ENCODE measurements at regions not wholly inside any gene's neighbourhood (a gene's known extent, or its start where the extent isn't known, plus 50 kb on each side); places are given as distances from the start of the nearest gene placed in this dataset.

- Histone ChIP-seq H3K36me3 (replicated peaks; ENCODE audit: insufficient read depth, low read depth) (no peaks in the 10 kb centered on the region), H4K20me1 (ENCODE audit: insufficient read depth, poor library complexity, severe bottlenecking) (no peaks in the 10 kb centered on the region), H3K27me3 (no peaks in the 10 kb centered on the region), H3K79me2 (no peaks in the 10 kb centered on the region), H3K4me3 (no peak overlapping the region), H2AFZ (peak overlapping the region; percentile 39), H3K9me3 (ENCODE audit: low read depth) (no peaks in the 10 kb centered on the region), H3K4me2 (peak overlapping the region; percentile 64), H3K9me2 (replicated peaks; ENCODE audit: insufficient read depth) (no peaks in the 10 kb centered on the region), H3K4me1 (ENCODE audit: insufficient read depth) (peaks cover 7% of the 10 kb centered on the region), H3K27ac (no peak overlapping the region)
- DNase-seq (ENCODE audit: low spot score) = no peak
- TF ChIP-seq EZH2 (IDR thresholded peaks at IDR 0.05; ENCODE audit: borderline replicate concordance) (no peak), EZH2phosphoT487 (IDR thresholded peaks at IDR 0.05; ENCODE audit: low read depth, severe bottlenecking, unreplicated experiment) (no peak), CTCF (IDR thresholded peaks at IDR 0.05; ENCODE audit: poor library complexity) (no peak)
- 66% methylated on average over 8 of the region's 8 CpGs for WGBS (ENCODE audit: low lambda C conversion rate, missing lambda C conversion rate)
Measured at GRCh38 chr6:91633374-91634111, 1046.7 kb upstream of the MAP3K7 start.

DNA sequence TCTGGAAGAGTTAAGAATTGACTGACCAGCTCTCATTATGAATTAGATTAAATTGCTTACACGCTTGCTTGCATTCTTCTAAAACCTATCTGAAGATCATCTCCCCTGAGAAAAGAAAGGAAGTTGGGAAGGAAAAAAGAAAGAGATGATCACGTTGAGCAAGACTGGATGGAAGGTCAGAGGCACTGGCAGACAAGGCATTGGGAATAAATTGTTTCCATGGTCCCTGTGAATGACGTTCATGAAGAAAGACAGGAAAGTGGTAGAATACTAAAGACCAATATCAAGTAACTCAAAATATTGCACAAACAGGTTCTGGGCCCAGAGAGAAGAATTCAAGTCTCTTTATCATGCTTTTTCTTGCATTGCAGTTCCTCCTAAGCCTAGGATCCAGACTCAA is 1045.4 kb upstream of the MAP3K7 start:
- H3K4me2 ChIP-seq = no peak overlapping the region
- H3K27me3 ChIP-seq = no peaks in the 10 kb centered on the region
- H3K9me2 ChIP-seq (replicated peaks; ENCODE audit: insufficient read depth) = no peaks in the 10 kb centered on the region
- peaks cover 7% of the 10 kb centered on the region for H3K4me1 ChIP-seq (ENCODE audit: insufficient read depth)
- WGBS (ENCODE audit: low lambda C conversion rate, missing lambda C conversion rate) = 83% methylated on average over 3 of the region's 3 CpGs
- no peak for DNase-seq (ENCODE audit: low spot score)
- H3K27ac ChIP-seq = no peak overlapping the region
- H3K4me3 ChIP-seq = no peak overlapping the region
- H2AFZ ChIP-seq = no peak overlapping the region
- no peaks in the 10 kb centered on the region for H3K9me3 ChIP-seq (ENCODE audit: low read depth)
- no peaks in the 10 kb centered on the region for H3K79me2 ChIP-seq
- TF ChIP-seq CTCF (IDR thresholded peaks at IDR 0.05; ENCODE audit: poor library complexity) = no peak
- no peak for TF ChIP-seq EZH2 (IDR thresholded peaks at IDR 0.05; ENCODE audit: borderline replicate concordance)
- no peak for TF ChIP-seq EZH2phosphoT487 (IDR thresholded peaks at IDR 0.05; ENCODE audit: low read depth, severe bottlenecking, unreplicated experiment)
- H3K36me3 ChIP-seq (replicated peaks; ENCODE audit: insufficient read depth, low read depth) = no peaks in the 10 kb centered on the region
- no peaks in the 10 kb centered on the region for H4K20me1 ChIP-seq (ENCODE audit: insufficient read depth, poor library complexity, severe bottlenecking)

GRCh38 chr6:91631227-91631626 is 1044.4 kb upstream of the MAP3K7 start:
- no peak for TF ChIP-seq EZH2phosphoT487 (IDR thresholded peaks at IDR 0.05; ENCODE audit: low read depth, severe bottlenecking, unreplicated experiment)
- WGBS (ENCODE audit: low lambda C conversion rate, missing lambda C conversion rate) = 92% methylated on average over 3 of the region's 3 CpGs
- no peaks in the 10 kb centered on the region for H3K27me3 ChIP-seq
- H3K79me2 ChIP-seq = no peaks in the 10 kb centered on the region
- no peak for DNase-seq (ENCODE audit: low spot score)
- no peak overlapping the region for H3K27ac ChIP-seq
- no peaks in the 10 kb centered on the region for H3K36me3 ChIP-seq (replicated peaks; ENCODE audit: insufficient read depth, low read depth)
- H3K9me2 ChIP-seq (replicated peaks; ENCODE audit: insufficient read depth) = no peaks in the 10 kb centered on the region
- no peaks in the 10 kb centered on the region for H4K20me1 ChIP-seq (ENCODE audit: insufficient read depth, poor library complexity, severe bottlenecking)
- H3K9me3 ChIP-seq (ENCODE audit: low read depth) = no peaks in the 10 kb centered on the region
- H3K4me2 ChIP-seq = no peak overlapping the region
- no peak overlapping the region for H2AFZ ChIP-seq
- H3K4me3 ChIP-seq = no peak overlapping the region
- peaks cover 7% of the 10 kb centered on the region for H3K4me1 ChIP-seq (ENCODE audit: insufficient read depth)

DNA sequence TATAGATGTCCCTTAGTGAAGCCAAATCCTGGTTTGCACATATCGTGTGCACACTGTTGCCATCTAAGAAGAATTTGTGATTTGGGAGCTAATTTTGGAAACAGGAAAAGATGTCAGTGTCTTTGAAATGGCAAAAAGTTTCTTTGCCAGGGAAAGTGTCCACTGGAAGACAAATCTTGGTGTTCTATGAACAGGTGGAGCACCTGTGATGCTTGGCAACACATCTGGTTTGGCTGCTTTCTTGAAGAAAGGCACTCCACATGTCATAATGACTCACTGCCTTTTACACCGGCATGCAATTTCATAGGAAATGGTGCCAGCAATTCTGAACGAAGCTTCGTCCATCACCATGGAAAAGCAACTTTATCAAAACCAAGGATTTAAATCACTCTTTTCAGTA is 1040.0 kb upstream of the MAP3K7 start:
- H3K9me2 ChIP-seq (replicated peaks; ENCODE audit: insufficient read depth) = no peaks in the 10 kb centered on the region
- no peak overlapping the region for H3K4me3 ChIP-seq
- TF ChIP-seq CTCF (IDR thresholded peaks at IDR 0.05; ENCODE audit: poor library complexity) (no peak), EZH2 (IDR thresholded peaks at IDR 0.05; ENCODE audit: borderline replicate concordance) (no peak), EZH2phosphoT487 (IDR thresholded peaks at IDR 0.05; ENCODE audit: low read depth, severe bottlenecking, unreplicated experiment) (no peak)
- no peaks in the 10 kb centered on the region for H4K20me1 ChIP-seq (ENCODE audit: insufficient read depth, poor library complexity, severe bottlenecking)
- no peaks in the 10 kb centered on the region for H3K4me1 ChIP-seq (ENCODE audit: insufficient read depth)
- H3K27me3 ChIP-seq = no peaks in the 10 kb centered on the region
- no peaks in the 10 kb centered on the region for H3K36me3 ChIP-seq (replicated peaks; ENCODE audit: insufficient read depth, low read depth)
- 77% methylated on average over 4 of the region's 4 CpGs for WGBS (ENCODE audit: low lambda C conversion rate, missing lambda C conversion rate)
- H3K27ac ChIP-seq = no peak overlapping the region
- no peaks in the 10 kb centered on the region for H3K79me2 ChIP-seq
- no peak overlapping the region for H3K4me2 ChIP-seq
- no peaks in the 10 kb centered on the region for H3K9me3 ChIP-seq (ENCODE audit: low read depth)
- no peak for DNase-seq (ENCODE audit: low spot score)
- H2AFZ ChIP-seq = no peak overlapping the region

Measured in hepatocyte (in vitro differentiated cells).